Spleen (tissue), 7 donors: ENCODE measurements at regions not wholly inside any gene's neighbourhood (a gene's known extent, or its start where the extent isn't known, plus 50 kb on each side); places are given as distances from the start of the nearest gene placed in this dataset.

Experiments used
- CTCF ChIP-seq, 11 experiments: fragments of 200-600 bp in 7 of 11; fragments of 450-650 bp in 4 of 11; sonication (generic) in 4 of 11; IDR thresholded peaks in 8 of 11; conservative IDR thresholded peaks in 3 of 11; 1 replicate in 7 of 11; 2 replicates in 4 of 11; pipeline versions ENCODE4 v1.4.0 to v1.8.0; 2016 to 2021; ENCODE audit warnings: antibody characterized with exemption in 11 of 11, inconsistent platforms in 4 of 11, mild to moderate bottlenecking in 1 of 11
- POLR2A ChIP-seq, 3 donors: fragments of 450-650 bp; IDR thresholded peaks; one replicate each; pipeline ENCODE4 v1.5.1; 2017; ENCODE audit warnings: antibody characterized with exemption in 3 of 3, mild to moderate bottlenecking in 1 of 3
- donor health status: DM: no; HTN: no; CAD: no; lungs with moderate emphysema.
- donor health status: DM: no; HTN: no; CAD: no.
- donor health status: DM: no; HTN: no; CAD: no.

GRCh38 chr5:144832416-144832815, 661.7 kb downstream of the KCTD16 start:
- TF ChIP-seq CTCF (IDR thresholded peaks at IDR 0.05 in 8 of 11, conservative IDR thresholded peaks at IDR 0.05 in 3 of 11) = no peak
- TF ChIP-seq POLR2A (IDR thresholded peaks at IDR 0.05) = no peak
